Panc1 (cell line): ENCODE measurements at regions not wholly inside any gene's neighbourhood (a gene's known extent, or its start where the extent isn't known, plus 50 kb on each side); places are given as distances from the start of the nearest gene placed in this dataset.

Source experiments
- ATAC-seq: fragments of 200-7000 bp; cut with Tn5 transposase; 2 replicates; pipeline ENCODE4 v1.9.1; 2020; ENCODE audit warnings: mild to moderate bottlenecking, moderate library complexity
- BruUV-seq: library from RNA; stranded (reverse); fragments of 400-500 nt; replicated peaks from 2 replicates; lab custom pipeline; 2021; lab: Mats Ljungman, UMichigan
- CTCF ChIA-PET: fragments of 300-600 bp; sonication (Branson Sonifier 250); formaldehyde crosslinking; loops from one replicate; lab custom pipeline; 2022; ENCODE audit warnings: antibody characterized with exemption; lab: Charles Lee
- POLR2A ChIA-PET: fragments of 300-600 bp; sonication (Branson Sonifier 250); formaldehyde crosslinking; loops from one replicate; lab custom pipeline; 2022; ENCODE audit warnings: antibody characterized with exemption; lab: Charles Lee
- DNase-seq: peaks from one replicate; pipeline ENCODE4 v3.0.0-alpha.2; 2010; ENCODE audit warnings: low read depth, low spot score
- H3K27ac ChIP-seq: 2 replicates; pipeline ENCODE4 v1.5.1; 2011; ENCODE audit warnings: mild to moderate bottlenecking, low read length, inconsistent platforms
- H3K27me3 ChIP-seq: fragments of 200-500 bp; sonication (Bioruptor generic); 2 replicates; pipeline ENCODE4 v1.6.0; 2014; ENCODE audit warnings: low read length, inconsistent platforms; ENCODE audit not compliant: control insufficient read depth, insufficient read depth
- H3K36me3 ChIP-seq: fragments of 200-500 bp; sonication (Bioruptor generic); 2 replicates; pipeline ENCODE4 v1.5.1; 2014; ENCODE audit warnings: inconsistent platforms, mild to moderate bottlenecking, low read length, moderate library complexity; ENCODE audit not compliant: control insufficient read depth, insufficient read depth
- H3K4me1 ChIP-seq: 2 replicates; pipeline ENCODE4 v1.5.1; 2011; ENCODE audit warnings: inconsistent platforms, mild to moderate bottlenecking, low read length, moderate library complexity; ENCODE audit not compliant: control insufficient read depth, insufficient read depth
- H3K4me3 ChIP-seq, 2 experiments: 2 replicates each; pipeline ENCODE4 v1.5.1; 2011 to 2012; ENCODE audit warnings: low read depth in 2 of 2, low read length in 2 of 2, mild to moderate bottlenecking in 2 of 2, inconsistent platforms in 1 of 2, moderate library complexity in 1 of 2
- H3K9me3 ChIP-seq: fragments of 200-500 bp; sonication (Bioruptor generic); 2 replicates; pipeline ENCODE4 v1.5.1; 2014; ENCODE audit warnings: low read depth, mild to moderate bottlenecking, inconsistent platforms, low read length, moderate library complexity; ENCODE audit not compliant: control insufficient read depth, insufficient read depth
- POLR2AphosphoS5 ChIP-seq: IDR thresholded peaks from 2 replicates; pipeline ENCODE4 v1.6.1; 2012; ENCODE audit warnings: mild to moderate bottlenecking, low read depth, low read length, moderate library complexity
- SIN3A ChIP-seq: IDR thresholded peaks from 2 replicates; pipeline ENCODE4 v1.6.1; 2012; ENCODE audit warnings: low read depth, mild to moderate bottlenecking, low read length, moderate library complexity, borderline replicate concordance; ENCODE audit not compliant: insufficient read depth
- TCF7L2 ChIP-seq: IDR thresholded peaks from 2 replicates; pipeline ENCODE4 v1.6.1; 2011; ENCODE audit warnings: mild to moderate bottlenecking, low read depth, low read length, inconsistent platforms
- in situ Hi-C: cut with HindIII; loops from 2 replicates; pipeline ENCODE4 v1.10.0; 2016; ENCODE audit warnings: low sequenced_read_pairs, low pct_unique_long_range_greater_than_20kb
- intact Hi-C: fragments of 100-400 bp; cut with micrococcal nuclease; formaldehyde crosslinking; loops from one replicate; pipeline ENCODE4 v1.10.0; 2022; ENCODE audit not compliant: unreplicated experiment
- TF ChIP-seq, protein P1 (sequence below): fragments of 450-650 bp; IDR thresholded peaks from 2 replicates; pipeline ENCODE4 v1.5.1; 2017; ENCODE audit warnings: mild to moderate bottlenecking
- TF ChIP-seq, protein P2 (sequence below), 2 experiments: IDR thresholded peaks; 2 replicates each; pipeline ENCODE4 v1.6.1; 2011 to 2012; ENCODE audit warnings: low read depth in 2 of 2, control low read depth in 1 of 2, low read length in 1 of 2, mild to moderate bottlenecking in 1 of 2, moderate library complexity in 1 of 2; ENCODE audit not compliant: insufficient read depth in 1 of 2

DNA sequence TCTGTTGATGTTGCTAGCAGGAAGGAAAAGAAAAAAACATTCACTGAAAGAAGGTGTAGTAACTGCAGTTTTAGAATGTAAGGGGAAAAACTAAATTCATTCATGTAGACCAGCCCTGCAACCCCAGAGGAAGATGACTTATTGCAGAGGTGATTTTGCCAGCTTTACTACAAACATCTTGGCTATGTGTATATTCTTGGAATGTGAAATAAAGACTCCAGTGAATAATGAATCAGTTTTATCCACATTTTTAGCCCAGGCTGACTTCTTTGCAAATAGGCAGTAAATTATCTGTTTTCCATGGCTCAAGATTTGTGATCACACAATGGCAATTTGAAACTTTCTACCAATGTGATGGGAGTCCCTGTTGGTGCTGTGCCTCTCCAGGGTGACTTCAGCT, 206.1 kb upstream of the SETBP1 start:
- in situ Hi-C loops, result no loop called here
- TF ChIP-seq, protein P1, sequence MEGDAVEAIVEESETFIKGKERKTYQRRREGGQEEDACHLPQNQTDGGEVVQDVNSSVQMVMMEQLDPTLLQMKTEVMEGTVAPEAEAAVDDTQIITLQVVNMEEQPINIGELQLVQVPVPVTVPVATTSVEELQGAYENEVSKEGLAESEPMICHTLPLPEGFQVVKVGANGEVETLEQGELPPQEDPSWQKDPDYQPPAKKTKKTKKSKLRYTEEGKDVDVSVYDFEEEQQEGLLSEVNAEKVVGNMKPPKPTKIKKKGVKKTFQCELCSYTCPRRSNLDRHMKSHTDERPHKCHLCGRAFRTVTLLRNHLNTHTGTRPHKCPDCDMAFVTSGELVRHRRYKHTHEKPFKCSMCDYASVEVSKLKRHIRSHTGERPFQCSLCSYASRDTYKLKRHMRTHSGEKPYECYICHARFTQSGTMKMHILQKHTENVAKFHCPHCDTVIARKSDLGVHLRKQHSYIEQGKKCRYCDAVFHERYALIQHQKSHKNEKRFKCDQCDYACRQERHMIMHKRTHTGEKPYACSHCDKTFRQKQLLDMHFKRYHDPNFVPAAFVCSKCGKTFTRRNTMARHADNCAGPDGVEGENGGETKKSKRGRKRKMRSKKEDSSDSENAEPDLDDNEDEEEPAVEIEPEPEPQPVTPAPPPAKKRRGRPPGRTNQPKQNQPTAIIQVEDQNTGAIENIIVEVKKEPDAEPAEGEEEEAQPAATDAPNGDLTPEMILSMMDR, result no peak
- TF ChIP-seq, protein P2, sequence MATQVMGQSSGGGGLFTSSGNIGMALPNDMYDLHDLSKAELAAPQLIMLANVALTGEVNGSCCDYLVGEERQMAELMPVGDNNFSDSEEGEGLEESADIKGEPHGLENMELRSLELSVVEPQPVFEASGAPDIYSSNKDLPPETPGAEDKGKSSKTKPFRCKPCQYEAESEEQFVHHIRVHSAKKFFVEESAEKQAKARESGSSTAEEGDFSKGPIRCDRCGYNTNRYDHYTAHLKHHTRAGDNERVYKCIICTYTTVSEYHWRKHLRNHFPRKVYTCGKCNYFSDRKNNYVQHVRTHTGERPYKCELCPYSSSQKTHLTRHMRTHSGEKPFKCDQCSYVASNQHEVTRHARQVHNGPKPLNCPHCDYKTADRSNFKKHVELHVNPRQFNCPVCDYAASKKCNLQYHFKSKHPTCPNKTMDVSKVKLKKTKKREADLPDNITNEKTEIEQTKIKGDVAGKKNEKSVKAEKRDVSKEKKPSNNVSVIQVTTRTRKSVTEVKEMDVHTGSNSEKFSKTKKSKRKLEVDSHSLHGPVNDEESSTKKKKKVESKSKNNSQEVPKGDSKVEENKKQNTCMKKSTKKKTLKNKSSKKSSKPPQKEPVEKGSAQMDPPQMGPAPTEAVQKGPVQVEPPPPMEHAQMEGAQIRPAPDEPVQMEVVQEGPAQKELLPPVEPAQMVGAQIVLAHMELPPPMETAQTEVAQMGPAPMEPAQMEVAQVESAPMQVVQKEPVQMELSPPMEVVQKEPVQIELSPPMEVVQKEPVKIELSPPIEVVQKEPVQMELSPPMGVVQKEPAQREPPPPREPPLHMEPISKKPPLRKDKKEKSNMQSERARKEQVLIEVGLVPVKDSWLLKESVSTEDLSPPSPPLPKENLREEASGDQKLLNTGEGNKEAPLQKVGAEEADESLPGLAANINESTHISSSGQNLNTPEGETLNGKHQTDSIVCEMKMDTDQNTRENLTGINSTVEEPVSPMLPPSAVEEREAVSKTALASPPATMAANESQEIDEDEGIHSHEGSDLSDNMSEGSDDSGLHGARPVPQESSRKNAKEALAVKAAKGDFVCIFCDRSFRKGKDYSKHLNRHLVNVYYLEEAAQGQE (IDR thresholded peaks at IDR 0.05; ENCODE audit: insufficient read depth in 1 of 2, low read depth in 2 of 2, low read length in 1 of 2), result no peak
- no peak for TF ChIP-seq TCF7L2
- TF ChIP-seq SIN3A, result no peak
- no peak for TF ChIP-seq POLR2AphosphoS5
- CTCF ChIA-PET, result no interaction called here
- ATAC-seq (no peak), DNase-seq (no peak)
- intact Hi-C loops, result no loop called here
- no peak overlapping the region for H3K27ac ChIP-seq
- no peaks in the 10 kb centered on the region for H3K9me3 ChIP-seq
- no TSS peak for BruUV-seq
- H3K36me3 ChIP-seq, result no peaks in the 10 kb centered on the region
- no peaks in the 10 kb centered on the region for H3K27me3 ChIP-seq
- POLR2A ChIA-PET, result no interaction called here
- no peaks in the 10 kb centered on the region for H3K4me1 ChIP-seq
- no peak overlapping the region for H3K4me3 ChIP-seq

DNA sequence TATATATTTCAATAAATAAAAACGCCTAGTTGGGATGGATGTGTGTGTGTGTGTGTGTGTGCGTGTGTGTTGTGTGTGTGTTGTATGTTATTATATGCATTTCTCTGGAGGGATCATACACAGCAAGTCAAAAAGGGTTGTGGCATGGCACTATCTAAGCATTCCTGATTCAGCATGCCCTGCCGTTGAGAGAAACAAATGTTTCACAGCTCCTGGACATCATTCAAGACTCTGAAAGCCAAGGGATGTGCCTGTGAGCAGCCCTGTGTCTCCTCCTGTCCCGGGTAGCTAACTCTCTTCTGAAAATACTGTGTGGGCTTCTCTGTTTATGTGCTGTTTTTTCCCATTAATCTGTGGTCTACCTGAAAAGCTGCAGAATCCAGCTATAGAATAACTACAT, 197.9 kb upstream of the SETBP1 start:
- ChIA-PET POLR2A (no interaction called here), CTCF (no interaction called here)
- no peaks in the 10 kb centered on the region for H3K36me3 ChIP-seq
- intact Hi-C loops (no loop called here), in situ Hi-C loops (no loop called here)
- H3K27ac ChIP-seq, result no peak overlapping the region
- BruUV-seq, result no TSS peak
- no peaks in the 10 kb centered on the region for H3K4me1 ChIP-seq
- H3K4me3 ChIP-seq, result no peak overlapping the region
- ATAC-seq, result no peak
- DNase-seq, result no peak
- H3K9me3 ChIP-seq, result no peaks in the 10 kb centered on the region
- TF ChIP-seq POLR2AphosphoS5, result no peak
- no peak for TF ChIP-seq SIN3A
- TF ChIP-seq, protein P1, result no peak
- TF ChIP-seq, protein P2 (IDR thresholded peaks at IDR 0.05; ENCODE audit: insufficient read depth in 1 of 2, low read depth in 2 of 2, low read length in 1 of 2), result no peak
- TF ChIP-seq TCF7L2, result no peak
- H3K27me3 ChIP-seq, result no peaks in the 10 kb centered on the region
